ENCODE measurements at regions not wholly inside any gene's neighbourhood (a gene's known extent, or its start where the extent isn't known, plus 50 kb on each side); places are given as distances from the start of the nearest gene placed in this dataset.
"Not testable (repeated sequence)": the region's sequence is repeated elsewhere in the genome, so short reads cannot be mapped to it uniquely, and the experiment has no call there.

GRCh38 chr4:188783175-188783574 is 643.9 kb downstream of the TRIML1 start:
- no peak for DNase-seq (ENCODE audit: low read depth)
- no peak for TF ChIP-seq CTCF (IDR thresholded peaks at IDR 0.05; ENCODE audit: low read depth, low read length, missing control alignments)
- no peak overlapping the region for H3K4me3 ChIP-seq (ENCODE audit: low read depth, low read length)

- no peak for DNase-seq (ENCODE audit: low read depth)
- TF ChIP-seq CTCF (IDR thresholded peaks at IDR 0.05; ENCODE audit: low read depth, low read length, missing control alignments), result no peak
- H3K4me3 ChIP-seq (ENCODE audit: low read depth, low read length), result no peak overlapping the region
Observed at GRCh38 chr4:188783606-188784160, 644.4 kb downstream of the TRIML1 start.

GRCh38 chr4:188796600-188796999 is 657.4 kb downstream of the TRIML1 start:
- DNase-seq (ENCODE audit: low read depth); H3K4me3 ChIP-seq (ENCODE audit: low read depth, low read length): not testable (repeated sequence)

- H3K4me3 ChIP-seq (ENCODE audit: low read depth, low read length); DNase-seq (ENCODE audit: low read depth): not testable (repeated sequence)
Observed at GRCh38 chr4:188797011-188797410, 657.8 kb downstream of the TRIML1 start.

GRCh38 chr4:188804861-188805260 is 665.6 kb downstream of the TRIML1 start:
- no peak overlapping the region for H3K4me3 ChIP-seq (ENCODE audit: low read depth, low read length)
- no peak for TF ChIP-seq CTCF (IDR thresholded peaks at IDR 0.05; ENCODE audit: low read depth, low read length, missing control alignments)
- no peak for DNase-seq (ENCODE audit: low read depth)

- no peak for DNase-seq (ENCODE audit: low read depth)
Observed at GRCh38 chr4:188811121-188811520, 671.9 kb downstream of the TRIML1 start.

GRCh38 chr4:188812644-188813043 is 673.4 kb downstream of the TRIML1 start:
- TF ChIP-seq CTCF (IDR thresholded peaks at IDR 0.05; ENCODE audit: low read depth, low read length, missing control alignments), result no peak
- DNase-seq (ENCODE audit: low read depth), result no peak
- H3K4me3 ChIP-seq (ENCODE audit: low read depth, low read length), result no peak overlapping the region

More at GRCh38 chr4:188811121-188811520, 671.9 kb downstream of the TRIML1 start:
- TF ChIP-seq CTCF (IDR thresholded peaks at IDR 0.05; ENCODE audit: low read depth, low read length, missing control alignments), result no peak
- H3K4me3 ChIP-seq (ENCODE audit: low read depth, low read length), result no peak overlapping the region

GRCh38 chr4:188818300-188818699 is 679.1 kb downstream of the TRIML1 start:
- no peak overlapping the region for H3K4me3 ChIP-seq (ENCODE audit: low read depth, low read length)
- no peak for DNase-seq (ENCODE audit: low read depth)
- no peak for TF ChIP-seq CTCF (IDR thresholded peaks at IDR 0.05; ENCODE audit: low read depth, low read length, missing control alignments)

Data from GM12864 (cell line).